ENCODE measurements at regions not wholly inside any gene's neighbourhood (a gene's known extent, or its start where the extent isn't known, plus 50 kb on each side); places are given as distances from the start of the nearest gene placed in this dataset.

- H3K9me3 Mint-ChIP-seq, result no peaks in the 10 kb centered on the region
- DNase-seq (no peak), ATAC-seq (no peak)
- H3K4me1 Mint-ChIP-seq, result no peaks in the 10 kb centered on the region
- H3K4me3 Mint-ChIP-seq, result no peak overlapping the region
- no peaks in the 10 kb centered on the region for H3K27me3 Mint-ChIP-seq
- H3K27ac Mint-ChIP-seq, result no peak overlapping the region
Measured at GRCh38 chr4:123104310-123105025, 182.1 kb upstream of the NUDT6 start.

GRCh38 chr4:123105026-123105420 lies 182.6 kb upstream of the NUDT6 start:
- ATAC-seq (no peak), DNase-seq (no peak)
- Mint-ChIP-seq H3K4me3 (no peak overlapping the region), H3K9me3 (no peaks in the 10 kb centered on the region), H3K27me3 (no peaks in the 10 kb centered on the region), H3K27ac (no peak overlapping the region), H3K4me1 (no peaks in the 10 kb centered on the region)

GRCh38 chr4:123106747-123107146 lies 184.3 kb upstream of the NUDT6 start:
- Mint-ChIP-seq H3K4me3 (no peak overlapping the region), H3K27me3 (no peaks in the 10 kb centered on the region), H3K9me3 (no peaks in the 10 kb centered on the region), H3K4me1 (no peaks in the 10 kb centered on the region), H3K27ac (no peak overlapping the region)
- DNase-seq (no peak), ATAC-seq (peak; percentile 35)

- no peaks in the 10 kb centered on the region for H3K4me1 Mint-ChIP-seq
- H3K9me3 Mint-ChIP-seq, result no peaks in the 10 kb centered on the region
- no peak overlapping the region for H3K27ac Mint-ChIP-seq
- ATAC-seq, result peak; percentile 26
- no peak overlapping the region for H3K4me3 Mint-ChIP-seq
- no peaks in the 10 kb centered on the region for H3K27me3 Mint-ChIP-seq
- DNase-seq, result no peak
Measured at GRCh38 chr4:123107444-123108252, 185.3 kb upstream of the NUDT6 start.

GRCh38 chr4:123109139-123109538 lies 186.7 kb upstream of the NUDT6 start:
- DNase-seq (no peak), ATAC-seq (no peak)
- no peak overlapping the region for H3K4me3 Mint-ChIP-seq
- H3K4me1 Mint-ChIP-seq, result no peaks in the 10 kb centered on the region
- no peak overlapping the region for H3K27ac Mint-ChIP-seq
- no peaks in the 10 kb centered on the region for H3K27me3 Mint-ChIP-seq
- H3K9me3 Mint-ChIP-seq, result no peaks in the 10 kb centered on the region

GRCh38 chr4:123110147-123110546 lies 187.8 kb upstream of the NUDT6 start:
- no peak for DNase-seq
- no peak overlapping the region for H3K27ac Mint-ChIP-seq
- no peaks in the 10 kb centered on the region for H3K9me3 Mint-ChIP-seq
- no peak overlapping the region for H3K4me3 Mint-ChIP-seq
- H3K4me1 Mint-ChIP-seq, result no peaks in the 10 kb centered on the region
- ATAC-seq, result no peak
- no peaks in the 10 kb centered on the region for H3K27me3 Mint-ChIP-seq

- DNase-seq (no peak), ATAC-seq (no peak)
- no peak overlapping the region for H3K27ac Mint-ChIP-seq
- H3K9me3 Mint-ChIP-seq, result no peaks in the 10 kb centered on the region
- H3K4me1 Mint-ChIP-seq, result no peaks in the 10 kb centered on the region
- no peak overlapping the region for H3K4me3 Mint-ChIP-seq
- no peaks in the 10 kb centered on the region for H3K27me3 Mint-ChIP-seq
Measured at GRCh38 chr4:123110685-123111084, 188.3 kb upstream of the NUDT6 start.

- Mint-ChIP-seq H3K4me3 (no peak overlapping the region), H3K27ac (no peak overlapping the region), H3K9me3 (no peaks in the 10 kb centered on the region), H3K4me1 (no peaks in the 10 kb centered on the region), H3K27me3 (no peaks in the 10 kb centered on the region)
- ATAC-seq, result no peak
- DNase-seq, result no peak
Measured at GRCh38 chr4:123113155-123113554, 190.8 kb upstream of the NUDT6 start.

GRCh38 chr4:123114084-123114914 lies 191.9 kb upstream of the NUDT6 start:
- Mint-ChIP-seq H3K4me3 (no peak overlapping the region), H3K9me3 (no peaks in the 10 kb centered on the region), H3K27ac (peak overlapping the region in 1 of 2 donors; percentile 48), H3K27me3 (no peaks in the 10 kb centered on the region), H3K4me1 (no peaks in the 10 kb centered on the region)
- ATAC-seq, result no peak
- DNase-seq, result no peak

- Mint-ChIP-seq H3K9me3 (no peaks in the 10 kb centered on the region), H3K27ac (no peak overlapping the region), H3K4me1 (no peaks in the 10 kb centered on the region), H3K27me3 (no peaks in the 10 kb centered on the region), H3K4me3 (no peak overlapping the region)
- peak; percentile 49 for ATAC-seq
- DNase-seq, result no peak
Measured at GRCh38 chr4:123114915-123115756, 192.7 kb upstream of the NUDT6 start.

- ATAC-seq, result no peak
- Mint-ChIP-seq H3K4me3 (no peak overlapping the region), H3K27ac (no peak overlapping the region), H3K9me3 (no peaks in the 10 kb centered on the region), H3K27me3 (no peaks in the 10 kb centered on the region), H3K4me1 (no peaks in the 10 kb centered on the region)
- DNase-seq, result no peak
Measured at GRCh38 chr4:123116412-123116811, 194.0 kb upstream of the NUDT6 start.

GRCh38 chr4:123120473-123120872 lies 198.1 kb upstream of the NUDT6 start:
- Mint-ChIP-seq H3K4me1 (no peaks in the 10 kb centered on the region), H3K4me3 (no peak overlapping the region), H3K27me3 (no peaks in the 10 kb centered on the region), H3K27ac (no peak overlapping the region), H3K9me3 (no peaks in the 10 kb centered on the region)
- ATAC-seq, result no peak
- DNase-seq, result no peak

GRCh38 chr4:123121241-123121907 lies 199.0 kb upstream of the NUDT6 start:
- DNase-seq, result no peak

GRCh38 chr4:123125477-123125876 lies 203.1 kb upstream of the NUDT6 start:
- Mint-ChIP-seq H3K27ac (no peak overlapping the region), H3K9me3 (no peaks in the 10 kb centered on the region), H3K4me1 (no peaks in the 10 kb centered on the region), H3K4me3 (no peak overlapping the region), H3K27me3 (no peaks in the 10 kb centered on the region)
- ATAC-seq (no peak), DNase-seq (no peak)

More at GRCh38 chr4:123121241-123121907, 199.0 kb upstream of the NUDT6 start:
- Mint-ChIP-seq H3K4me1 (no peaks in the 10 kb centered on the region), H3K27ac (no peak overlapping the region), H3K27me3 (no peaks in the 10 kb centered on the region), H3K9me3 (no peaks in the 10 kb centered on the region), H3K4me3 (no peak overlapping the region)
- no peak for ATAC-seq

GRCh38 chr4:123127218-123127617 lies 204.8 kb upstream of the NUDT6 start:
- DNase-seq (no peak), ATAC-seq (no peak)
- H3K4me3 Mint-ChIP-seq, result no peak overlapping the region
- H3K27ac Mint-ChIP-seq, result no peak overlapping the region
- H3K27me3 Mint-ChIP-seq, result no peaks in the 10 kb centered on the region
- H3K9me3 Mint-ChIP-seq, result no peaks in the 10 kb centered on the region
- H3K4me1 Mint-ChIP-seq, result no peaks in the 10 kb centered on the region
